PC-3 (cell line): ENCODE measurements at regions not wholly inside any gene's neighbourhood (a gene's known extent, or its start where the extent isn't known, plus 50 kb on each side); places are given as distances from the start of the nearest gene placed in this dataset.
"Not testable (repeated sequence)": the region's sequence is repeated elsewhere in the genome, so short reads cannot be mapped to it uniquely, and the experiment has no call there.

Experiments
- ATAC-seq: fragments of 200-7000 bp; cut with Tn5 transposase; 2 replicates; pipeline ENCODE4 v1.9.1; 2020; ENCODE audit warnings: mild to moderate bottlenecking, moderate library complexity
- BruUV-seq: library from RNA; stranded (reverse); fragments of 400-500 nt; replicated peaks from 2 replicates; lab custom pipeline; 2021; lab: Mats Ljungman, UMichigan
- CTCF ChIA-PET: fragments of 300-600 bp; sonication (Branson Sonifier 250); formaldehyde crosslinking; loops from one replicate; lab custom pipeline; 2022; ENCODE audit warnings: antibody characterized with exemption; lab: Charles Lee
- POLR2A ChIA-PET: fragments of 300-600 bp; sonication (Branson Sonifier 250); formaldehyde crosslinking; loops from one replicate; lab custom pipeline; 2022; ENCODE audit warnings: antibody characterized with exemption; ENCODE audit not compliant: unreplicated experiment; lab: Charles Lee
- DNase-seq: peaks from one replicate; pipeline ENCODE4 v3.0.0-alpha.2; 2015
- H2AFZ ChIP-seq: fragments of 300-600 bp; sonication (generic); 2 replicates; pipeline ENCODE4 v1.6.0; 2016; ENCODE audit warnings: antibody characterized with exemption, low read length
- H3F3A ChIP-seq: fragments of 300-600 bp; sonication (generic); one replicate; pipeline ENCODE4 v1.6.0; 2017; ENCODE audit warnings: antibody characterized with exemption, low read length, control low read depth, mild to moderate bottlenecking; ENCODE audit not compliant: unreplicated experiment
- H3K27ac ChIP-seq: fragments of 300-600 bp; sonication (generic); 2 replicates; pipeline ENCODE4 v1.5.1; 2016; ENCODE audit warnings: mild to moderate bottlenecking, low read length
- H3K27me3 ChIP-seq: fragments of 300-600 bp; sonication (generic); 2 replicates; pipeline ENCODE4 v1.6.1; 2016; ENCODE audit warnings: low read length, mixed read lengths
- H3K36me3 ChIP-seq: fragments of 300-600 bp; sonication (generic); 2 replicates; pipeline ENCODE4 v1.6.1; 2016; ENCODE audit warnings: low read depth, mixed run types, low read length, mixed read lengths
- H3K4me1 ChIP-seq: fragments of 300-600 bp; sonication (generic); 2 replicates; pipeline ENCODE4 v1.5.1; 2016; ENCODE audit warnings: low read length; ENCODE audit not compliant: insufficient read depth
- H3K4me2 ChIP-seq: fragments of 300-600 bp; sonication (generic); 2 replicates; pipeline ENCODE4 v1.6.0; 2016; ENCODE audit warnings: low read length
- H3K4me3 ChIP-seq: fragments of 300-600 bp; sonication (generic); 2 replicates; pipeline ENCODE4 v1.5.1; 2016; ENCODE audit warnings: mild to moderate bottlenecking, low read length, mixed read lengths
- H3K79me2 ChIP-seq: fragments of 300-600 bp; sonication (generic); 2 replicates; pipeline ENCODE4 v1.6.1; 2017; ENCODE audit warnings: low read length, mixed read lengths
- H3K9ac ChIP-seq: fragments of 300-600 bp; sonication (generic); 2 replicates; pipeline ENCODE4 v1.6.0; 2016; ENCODE audit warnings: mild to moderate bottlenecking, low read length
- H3K9me2 ChIP-seq: fragments of 300-600 bp; sonication (generic); replicated peaks from 2 replicates; pipeline ENCODE4 v1.6.1; 2016; ENCODE audit warnings: mixed run types, low read length, mixed read lengths
- H3K9me3 ChIP-seq: fragments of 300-600 bp; sonication (generic); 2 replicates; pipeline ENCODE4 v1.6.1; 2016; ENCODE audit warnings: low read length, mixed read lengths
- H4K20me1 ChIP-seq: fragments of 300-600 bp; sonication (generic); 2 replicates; pipeline ENCODE4 v1.6.1; 2016; ENCODE audit warnings: low read length, mixed read lengths
- EZH2 ChIP-seq: fragments of 300-600 bp; sonication (generic); IDR thresholded peaks from one replicate; pipeline ENCODE4 v1.6.1; 2017; ENCODE audit warnings: antibody characterized with exemption, mild to moderate bottlenecking, low read length; ENCODE audit not compliant: unreplicated experiment
- EZH2phosphoT487 ChIP-seq: fragments of 300-600 bp; sonication (generic); IDR thresholded peaks from 2 replicates; pipeline ENCODE4 v1.6.1; 2018; ENCODE audit warnings: mild to moderate bottlenecking, antibody characterized with exemption, low read length, borderline replicate concordance
- intact Hi-C: fragments of 100-400 bp; cut with micrococcal nuclease; formaldehyde crosslinking; loops from 2 replicates; pipeline ENCODE4 v1.9.0; 2023
- TF ChIP-seq, protein P1 (sequence below): fragments of 300-600 bp; sonication (generic); conservative IDR thresholded peaks from 2 replicates; pipeline ENCODE4 v1.5.1; 2017; ENCODE audit warnings: antibody characterized with exemption, low read depth, mild to moderate bottlenecking, low read length

DNA sequence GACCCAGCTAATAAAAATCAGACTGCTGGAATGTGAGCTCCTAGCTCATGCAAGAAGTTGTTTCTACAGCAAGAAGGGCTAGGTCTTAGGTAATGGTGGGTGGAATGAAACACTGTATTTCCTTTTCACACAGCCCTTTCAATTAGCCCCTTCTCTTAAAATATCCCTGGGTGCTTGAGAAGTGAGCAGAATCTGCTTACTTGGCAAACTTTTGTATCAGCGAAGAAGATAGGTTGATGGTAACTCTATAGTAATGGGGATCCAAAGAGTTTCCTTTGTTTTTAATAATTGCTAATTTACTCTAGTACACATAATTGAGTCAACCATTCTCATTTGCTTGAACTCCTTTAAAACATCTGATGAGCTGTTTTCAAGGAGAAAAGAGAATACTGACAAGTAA lies 100.6 kb upstream of the FSCB start:
- Histone ChIP-seq H3F3A (no peaks in the 10 kb centered on the region), H3K36me3 (no peaks in the 10 kb centered on the region), H3K27ac (no peak overlapping the region), H3K9ac (no peak overlapping the region), H3K4me2 (no peak overlapping the region), H3K9me3 (no peaks in the 10 kb centered on the region), H3K9me2 (no peaks in the 10 kb centered on the region), H3K27me3 (no peaks in the 10 kb centered on the region), H3K4me1 (no peaks in the 10 kb centered on the region), H4K20me1 (no peaks in the 10 kb centered on the region), H2AFZ (no peak overlapping the region), H3K4me3 (no peak overlapping the region), H3K79me2 (no peaks in the 10 kb centered on the region)
- BruUV-seq = no TSS peak
- DNase-seq = no peak
- ATAC-seq = no peak
- intact Hi-C loops = no loop called here
- POLR2A ChIA-PET = no interaction called here
- TF ChIP-seq EZH2phosphoT487 = no peak
- TF ChIP-seq, protein P1, sequence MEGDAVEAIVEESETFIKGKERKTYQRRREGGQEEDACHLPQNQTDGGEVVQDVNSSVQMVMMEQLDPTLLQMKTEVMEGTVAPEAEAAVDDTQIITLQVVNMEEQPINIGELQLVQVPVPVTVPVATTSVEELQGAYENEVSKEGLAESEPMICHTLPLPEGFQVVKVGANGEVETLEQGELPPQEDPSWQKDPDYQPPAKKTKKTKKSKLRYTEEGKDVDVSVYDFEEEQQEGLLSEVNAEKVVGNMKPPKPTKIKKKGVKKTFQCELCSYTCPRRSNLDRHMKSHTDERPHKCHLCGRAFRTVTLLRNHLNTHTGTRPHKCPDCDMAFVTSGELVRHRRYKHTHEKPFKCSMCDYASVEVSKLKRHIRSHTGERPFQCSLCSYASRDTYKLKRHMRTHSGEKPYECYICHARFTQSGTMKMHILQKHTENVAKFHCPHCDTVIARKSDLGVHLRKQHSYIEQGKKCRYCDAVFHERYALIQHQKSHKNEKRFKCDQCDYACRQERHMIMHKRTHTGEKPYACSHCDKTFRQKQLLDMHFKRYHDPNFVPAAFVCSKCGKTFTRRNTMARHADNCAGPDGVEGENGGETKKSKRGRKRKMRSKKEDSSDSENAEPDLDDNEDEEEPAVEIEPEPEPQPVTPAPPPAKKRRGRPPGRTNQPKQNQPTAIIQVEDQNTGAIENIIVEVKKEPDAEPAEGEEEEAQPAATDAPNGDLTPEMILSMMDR = no peak
- no peak for TF ChIP-seq EZH2
- CTCF ChIA-PET = no interaction called here

DNA sequence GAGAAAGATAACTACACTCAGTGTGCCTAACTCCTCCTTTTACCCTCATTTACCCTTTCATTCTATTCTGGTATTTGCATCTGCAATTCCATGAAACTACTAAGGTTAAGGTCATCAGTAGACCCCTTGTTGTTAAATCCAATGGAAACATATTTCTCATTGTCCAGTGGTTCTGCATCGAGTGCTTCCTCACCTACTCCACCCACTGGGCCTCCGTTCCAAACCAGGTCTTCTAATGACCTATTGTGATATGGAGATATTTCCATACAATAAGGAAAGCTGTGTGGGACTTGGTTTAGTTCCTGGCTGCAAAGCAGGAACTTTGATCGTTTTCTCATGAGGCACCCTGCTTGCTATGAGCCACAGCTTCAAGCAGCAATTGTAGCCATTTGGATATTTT lies 99.5 kb upstream of the FSCB start:
- H3K79me2 ChIP-seq = no peaks in the 10 kb centered on the region
- H3K27me3 ChIP-seq = no peaks in the 10 kb centered on the region
- no peaks in the 10 kb centered on the region for H3K9me3 ChIP-seq
- no peaks in the 10 kb centered on the region for H3K4me1 ChIP-seq
- no peaks in the 10 kb centered on the region for H3F3A ChIP-seq
- H3K27ac ChIP-seq = no peak overlapping the region
- CTCF ChIA-PET = no interaction called here
- intact Hi-C loops = no loop called here
- no peaks in the 10 kb centered on the region for H3K9me2 ChIP-seq
- H3K4me2 ChIP-seq = no peak overlapping the region
- H3K4me3 ChIP-seq = no peak overlapping the region
- TF ChIP-seq, protein P1 = no peak
- no peaks in the 10 kb centered on the region for H3K36me3 ChIP-seq
- H4K20me1 ChIP-seq = no peaks in the 10 kb centered on the region
- H3K9ac ChIP-seq = no peak overlapping the region
- BruUV-seq = no TSS peak
- H2AFZ ChIP-seq = no peak overlapping the region
- no peak for ATAC-seq
- POLR2A ChIA-PET = no interaction called here
- no peak for DNase-seq

DNA sequence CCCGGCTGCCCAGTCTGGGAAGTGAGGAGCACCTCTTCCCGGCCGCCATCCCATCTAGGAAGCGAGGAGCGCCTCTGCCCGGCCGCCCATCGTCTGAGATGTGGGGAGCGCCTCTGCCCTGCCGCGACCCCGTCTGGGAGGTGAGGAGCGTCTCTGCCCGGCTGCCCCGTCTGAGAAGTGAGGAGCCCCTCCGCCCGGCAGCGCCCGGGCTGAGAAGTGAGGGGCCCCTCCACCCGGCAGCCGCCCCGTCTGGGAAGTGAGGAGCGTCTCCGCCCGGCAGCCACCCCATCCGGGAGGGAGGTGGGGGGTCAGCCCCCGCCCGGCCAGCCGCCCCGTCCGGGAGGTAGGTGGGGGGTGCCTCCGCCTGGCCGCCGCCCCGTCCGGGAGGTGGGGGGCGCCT lies 94.2 kb upstream of the FSCB start:
- H2AFZ ChIP-seq, BruUV-seq, CTCF ChIA-PET, H3K9me2 ChIP-seq, H3K4me1 ChIP-seq, H3F3A ChIP-seq, H3K27ac ChIP-seq, H4K20me1 ChIP-seq, intact Hi-C loops, DNase-seq, H3K4me2 ChIP-seq, ATAC-seq, H3K36me3 ChIP-seq, H3K9ac ChIP-seq, H3K27me3 ChIP-seq, H3K4me3 ChIP-seq, H3K9me3 ChIP-seq, POLR2A ChIA-PET, H3K79me2 ChIP-seq: not testable (repeated sequence)
